GM23338 (cell line): ENCODE measurements at regions not wholly inside any gene's neighbourhood (a gene's known extent, or its start where the extent isn't known, plus 50 kb on each side); places are given as distances from the start of the nearest gene placed in this dataset.

Source experiments
- CREB1 ChIP-seq: fragments of 250-450 bp; sonication (Bioruptor Pico); IDR thresholded peaks from 2 replicates; pipeline ENCODE4 v1.5.0; 2020; ENCODE audit warnings: low read depth, mild to moderate bottlenecking, moderate library complexity
- EZH2phosphoT487 ChIP-seq: fragments of 200-600 bp; sonication (generic); IDR thresholded peaks from one replicate; pipeline ENCODE4 v1.8.1; 2018; ENCODE audit warnings: antibody characterized with exemption; ENCODE audit not compliant: unreplicated experiment
- JUNB ChIP-seq: IDR thresholded peaks from one replicate; pipeline ENCODE4 v1.6.1; 2016; ENCODE audit warnings: antibody characterized with exemption; ENCODE audit not compliant: unreplicated experiment
- POLR2AphosphoS5 ChIP-seq: IDR thresholded peaks from 2 replicates; pipeline ENCODE4 v1.6.1; 2016; ENCODE audit warnings: antibody characterized with exemption, low read depth
- ZNF114 ChIP-seq: fragments of 250-450 bp; sonication (Bioruptor Pico); IDR thresholded peaks from 2 replicates; pipeline ENCODE4 v1.5.0; 2020; ENCODE audit warnings: mild to moderate bottlenecking, moderate library complexity
- ZNF331 ChIP-seq: fragments of 250-450 bp; sonication (Bioruptor Pico); IDR thresholded peaks from 2 replicates; pipeline ENCODE4 v1.5.0; 2020; ENCODE audit warnings: low read depth, mild to moderate bottlenecking, moderate library complexity
- TF ChIP-seq, protein P1 (sequence below): fragments of 250-450 bp; sonication (Bioruptor Pico); IDR thresholded peaks from 2 replicates; pipeline ENCODE4 v1.5.0; 2020; ENCODE audit warnings: mild to moderate bottlenecking, moderate library complexity
- TF ChIP-seq, protein P2 (sequence below): IDR thresholded peaks from one replicate; pipeline ENCODE4 v1.6.1; 2018; ENCODE audit warnings: antibody characterized with exemption; ENCODE audit not compliant: unreplicated experiment
- TF ChIP-seq, protein P3 (sequence below), 2 experiments: fragments of 200-600 bp in 1 of 2; sonication (generic) in 1 of 2; conservative IDR thresholded peaks; 2 replicates each; pipeline versions ENCODE4 v1.5.1 to v1.6.1; 2016 to 2017; ENCODE audit warnings: antibody characterized with exemption in 2 of 2, low read depth in 2 of 2, mild to moderate bottlenecking in 2 of 2, moderate library complexity in 1 of 2

DNA sequence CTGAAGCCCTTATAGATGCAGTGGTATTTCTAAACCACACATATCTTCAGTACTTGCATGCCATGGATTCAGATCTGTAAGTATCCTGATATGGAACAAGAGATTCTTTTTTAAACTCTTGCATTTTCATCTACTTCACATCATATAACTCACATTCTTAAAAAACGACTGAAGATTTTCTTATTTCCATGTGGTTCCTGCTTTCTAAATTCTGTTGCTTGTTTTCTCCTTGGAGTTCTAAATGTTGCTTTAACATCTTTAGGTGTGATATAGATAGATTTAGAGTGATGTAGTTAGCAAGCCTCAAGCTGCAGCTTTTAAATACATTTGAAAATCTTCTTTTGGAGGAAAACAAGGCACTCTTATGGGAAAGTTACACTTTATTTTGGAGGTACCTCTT is 455.4 kb downstream of the FOXG1 start (continued):
- TF ChIP-seq, protein P1, sequence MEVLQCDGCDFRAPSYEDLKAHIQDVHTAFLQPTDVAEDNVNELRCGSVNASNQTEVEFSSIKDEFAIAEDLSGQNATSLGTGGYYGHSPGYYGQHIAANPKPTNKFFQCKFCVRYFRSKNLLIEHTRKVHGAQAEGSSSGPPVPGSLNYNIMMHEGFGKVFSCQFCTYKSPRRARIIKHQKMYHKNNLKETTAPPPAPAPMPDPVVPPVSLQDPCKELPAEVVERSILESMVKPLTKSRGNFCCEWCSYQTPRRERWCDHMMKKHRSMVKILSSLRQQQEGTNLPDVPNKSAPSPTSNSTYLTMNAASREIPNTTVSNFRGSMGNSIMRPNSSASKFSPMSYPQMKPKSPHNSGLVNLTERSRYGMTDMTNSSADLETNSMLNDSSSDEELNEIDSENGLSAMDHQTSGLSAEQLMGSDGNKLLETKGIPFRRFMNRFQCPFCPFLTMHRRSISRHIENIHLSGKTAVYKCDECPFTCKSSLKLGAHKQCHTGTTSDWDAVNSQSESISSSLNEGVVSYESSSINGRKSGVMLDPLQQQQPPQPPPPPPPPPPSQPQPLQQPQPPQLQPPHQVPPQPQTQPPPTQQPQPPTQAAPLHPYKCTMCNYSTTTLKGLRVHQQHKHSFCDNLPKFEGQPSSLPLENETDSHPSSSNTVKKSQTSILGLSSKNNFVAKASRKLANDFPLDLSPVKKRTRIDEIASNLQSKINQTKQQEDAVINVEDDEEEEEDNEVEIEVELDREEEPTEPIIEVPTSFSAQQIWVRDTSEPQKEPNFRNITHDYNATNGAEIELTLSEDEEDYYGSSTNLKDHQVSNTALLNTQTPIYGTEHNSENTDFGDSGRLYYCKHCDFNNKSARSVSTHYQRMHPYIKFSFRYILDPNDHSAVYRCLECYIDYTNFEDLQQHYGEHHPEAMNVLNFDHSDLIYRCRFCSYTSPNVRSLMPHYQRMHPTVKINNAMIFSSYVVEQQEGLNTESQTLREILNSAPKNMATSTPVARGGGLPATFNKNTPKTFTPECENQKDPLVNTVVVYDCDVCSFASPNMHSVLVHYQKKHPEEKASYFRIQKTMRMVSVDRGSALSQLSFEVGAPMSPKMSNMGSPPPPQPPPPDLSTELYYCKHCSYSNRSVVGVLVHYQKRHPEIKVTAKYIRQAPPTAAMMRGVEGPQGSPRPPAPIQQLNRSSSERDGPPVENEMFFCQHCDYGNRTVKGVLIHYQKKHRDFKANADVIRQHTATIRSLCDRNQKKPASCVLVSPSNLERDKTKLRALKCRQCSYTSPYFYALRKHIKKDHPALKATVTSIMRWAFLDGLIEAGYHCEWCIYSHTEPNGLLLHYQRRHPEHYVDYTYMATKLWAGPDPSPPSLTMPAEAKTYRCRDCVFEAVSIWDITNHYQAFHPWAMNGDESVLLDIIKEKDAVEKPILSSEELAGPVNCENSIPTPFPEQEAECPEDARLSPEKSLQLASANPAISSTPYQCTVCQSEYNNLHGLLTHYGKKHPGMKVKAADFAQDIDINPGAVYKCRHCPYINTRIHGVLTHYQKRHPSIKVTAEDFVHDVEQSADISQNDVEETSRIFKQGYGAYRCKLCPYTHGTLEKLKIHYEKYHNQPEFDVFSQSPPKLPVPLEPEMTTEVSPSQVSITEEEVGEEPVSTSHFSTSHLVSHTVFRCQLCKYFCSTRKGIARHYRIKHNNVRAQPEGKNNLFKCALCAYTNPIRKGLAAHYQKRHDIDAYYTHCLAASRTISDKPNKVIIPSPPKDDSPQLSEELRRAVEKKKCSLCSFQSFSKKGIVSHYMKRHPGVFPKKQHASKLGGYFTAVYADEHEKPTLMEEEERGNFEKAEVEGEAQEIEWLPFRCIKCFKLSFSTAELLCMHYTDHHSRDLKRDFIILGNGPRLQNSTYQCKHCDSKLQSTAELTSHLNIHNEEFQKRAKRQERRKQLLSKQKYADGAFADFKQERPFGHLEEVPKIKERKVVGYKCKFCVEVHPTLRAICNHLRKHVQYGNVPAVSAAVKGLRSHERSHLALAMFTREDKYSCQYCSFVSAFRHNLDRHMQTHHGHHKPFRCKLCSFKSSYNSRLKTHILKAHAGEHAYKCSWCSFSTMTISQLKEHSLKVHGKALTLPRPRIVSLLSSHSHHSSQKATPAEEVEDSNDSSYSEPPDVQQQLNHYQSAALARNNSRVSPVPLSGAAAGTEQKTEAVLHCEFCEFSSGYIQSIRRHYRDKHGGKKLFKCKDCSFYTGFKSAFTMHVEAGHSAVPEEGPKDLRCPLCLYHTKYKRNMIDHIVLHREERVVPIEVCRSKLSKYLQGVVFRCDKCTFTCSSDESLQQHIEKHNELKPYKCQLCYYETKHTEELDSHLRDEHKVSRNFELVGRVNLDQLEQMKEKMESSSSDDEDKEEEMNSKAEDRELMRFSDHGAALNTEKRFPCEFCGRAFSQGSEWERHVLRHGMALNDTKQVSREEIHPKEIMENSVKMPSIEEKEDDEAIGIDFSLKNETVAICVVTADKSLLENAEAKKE (CRISPR knock-in tag), result no peak
- TF ChIP-seq EZH2phosphoT487, result no peak
- TF ChIP-seq JUNB, result no peak
- TF ChIP-seq CREB1 (CRISPR knock-in tag), result no peak
- TF ChIP-seq, protein P2, sequence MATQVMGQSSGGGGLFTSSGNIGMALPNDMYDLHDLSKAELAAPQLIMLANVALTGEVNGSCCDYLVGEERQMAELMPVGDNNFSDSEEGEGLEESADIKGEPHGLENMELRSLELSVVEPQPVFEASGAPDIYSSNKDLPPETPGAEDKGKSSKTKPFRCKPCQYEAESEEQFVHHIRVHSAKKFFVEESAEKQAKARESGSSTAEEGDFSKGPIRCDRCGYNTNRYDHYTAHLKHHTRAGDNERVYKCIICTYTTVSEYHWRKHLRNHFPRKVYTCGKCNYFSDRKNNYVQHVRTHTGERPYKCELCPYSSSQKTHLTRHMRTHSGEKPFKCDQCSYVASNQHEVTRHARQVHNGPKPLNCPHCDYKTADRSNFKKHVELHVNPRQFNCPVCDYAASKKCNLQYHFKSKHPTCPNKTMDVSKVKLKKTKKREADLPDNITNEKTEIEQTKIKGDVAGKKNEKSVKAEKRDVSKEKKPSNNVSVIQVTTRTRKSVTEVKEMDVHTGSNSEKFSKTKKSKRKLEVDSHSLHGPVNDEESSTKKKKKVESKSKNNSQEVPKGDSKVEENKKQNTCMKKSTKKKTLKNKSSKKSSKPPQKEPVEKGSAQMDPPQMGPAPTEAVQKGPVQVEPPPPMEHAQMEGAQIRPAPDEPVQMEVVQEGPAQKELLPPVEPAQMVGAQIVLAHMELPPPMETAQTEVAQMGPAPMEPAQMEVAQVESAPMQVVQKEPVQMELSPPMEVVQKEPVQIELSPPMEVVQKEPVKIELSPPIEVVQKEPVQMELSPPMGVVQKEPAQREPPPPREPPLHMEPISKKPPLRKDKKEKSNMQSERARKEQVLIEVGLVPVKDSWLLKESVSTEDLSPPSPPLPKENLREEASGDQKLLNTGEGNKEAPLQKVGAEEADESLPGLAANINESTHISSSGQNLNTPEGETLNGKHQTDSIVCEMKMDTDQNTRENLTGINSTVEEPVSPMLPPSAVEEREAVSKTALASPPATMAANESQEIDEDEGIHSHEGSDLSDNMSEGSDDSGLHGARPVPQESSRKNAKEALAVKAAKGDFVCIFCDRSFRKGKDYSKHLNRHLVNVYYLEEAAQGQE, result no peak
- no peak for TF ChIP-seq POLR2AphosphoS5
- no peak for TF ChIP-seq ZNF331 (CRISPR knock-in tag)
- TF ChIP-seq, protein P3, sequence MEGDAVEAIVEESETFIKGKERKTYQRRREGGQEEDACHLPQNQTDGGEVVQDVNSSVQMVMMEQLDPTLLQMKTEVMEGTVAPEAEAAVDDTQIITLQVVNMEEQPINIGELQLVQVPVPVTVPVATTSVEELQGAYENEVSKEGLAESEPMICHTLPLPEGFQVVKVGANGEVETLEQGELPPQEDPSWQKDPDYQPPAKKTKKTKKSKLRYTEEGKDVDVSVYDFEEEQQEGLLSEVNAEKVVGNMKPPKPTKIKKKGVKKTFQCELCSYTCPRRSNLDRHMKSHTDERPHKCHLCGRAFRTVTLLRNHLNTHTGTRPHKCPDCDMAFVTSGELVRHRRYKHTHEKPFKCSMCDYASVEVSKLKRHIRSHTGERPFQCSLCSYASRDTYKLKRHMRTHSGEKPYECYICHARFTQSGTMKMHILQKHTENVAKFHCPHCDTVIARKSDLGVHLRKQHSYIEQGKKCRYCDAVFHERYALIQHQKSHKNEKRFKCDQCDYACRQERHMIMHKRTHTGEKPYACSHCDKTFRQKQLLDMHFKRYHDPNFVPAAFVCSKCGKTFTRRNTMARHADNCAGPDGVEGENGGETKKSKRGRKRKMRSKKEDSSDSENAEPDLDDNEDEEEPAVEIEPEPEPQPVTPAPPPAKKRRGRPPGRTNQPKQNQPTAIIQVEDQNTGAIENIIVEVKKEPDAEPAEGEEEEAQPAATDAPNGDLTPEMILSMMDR (conservative IDR thresholded peaks at IDR 0.05; ENCODE audit: low read depth in 2 of 2), result no peak
- TF ChIP-seq ZNF114 (CRISPR knock-in tag), result no peak
